H9 (cell line): ENCODE measurements at regions not wholly inside any gene's neighbourhood (a gene's known extent, or its start where the extent isn't known, plus 50 kb on each side); places are given as distances from the start of the nearest gene placed in this dataset.

Experiments
- DNase-seq: peaks from one replicate; pipeline ENCODE4 v3.0.0-alpha.2; 2017
- H2AFZ ChIP-seq: one replicate; pipeline ENCODE4 v1.6.1; 2013; ENCODE audit warnings: mild to moderate bottlenecking, low read length, control low read depth, moderate library complexity
- H2AK5ac ChIP-seq: 2 replicates; pipeline ENCODE4 v1.6.1; 2013; ENCODE audit warnings: low read length, control low read depth, mixed read lengths; ENCODE audit not compliant: insufficient read length
- H2BK120ac ChIP-seq: one replicate; pipeline ENCODE4 v1.6.1; 2013; ENCODE audit warnings: low read depth, mild to moderate bottlenecking, low read length, control low read depth, inconsistent platforms; ENCODE audit not compliant: poor library complexity, severe bottlenecking
- H2BK12ac ChIP-seq: 2 replicates; pipeline ENCODE4 v1.6.1; 2013; ENCODE audit warnings: low read length, control low read depth, mixed read lengths, low read depth; ENCODE audit not compliant: insufficient read length
- H2BK15ac ChIP-seq: 2 replicates; pipeline ENCODE4 v1.6.1; 2013; ENCODE audit warnings: low read depth, low read length, control low read depth
- H2BK20ac ChIP-seq: one replicate; pipeline ENCODE4 v1.6.1; 2013; ENCODE audit warnings: low read depth, mild to moderate bottlenecking, low read length, control low read depth, inconsistent platforms; ENCODE audit not compliant: poor library complexity, severe bottlenecking
- H2BK5ac ChIP-seq: 2 replicates; pipeline ENCODE4 v1.6.1; 2013; ENCODE audit warnings: low read length, control low read depth, mixed read lengths; ENCODE audit not compliant: insufficient read length
- H3K14ac ChIP-seq: 2 replicates; pipeline ENCODE4 v1.6.1; 2013; ENCODE audit warnings: low read length, control low read depth; ENCODE audit not compliant: insufficient read depth
- H3K18ac ChIP-seq: 2 replicates; pipeline ENCODE4 v1.6.1; 2013; ENCODE audit warnings: low read depth, mild to moderate bottlenecking, mixed read lengths, low read length, control low read depth; ENCODE audit not compliant: insufficient read length
- H3K23ac ChIP-seq: 2 replicates; pipeline ENCODE4 v1.6.1; 2013; ENCODE audit warnings: low read length, control low read depth, mixed read lengths, low read depth; ENCODE audit not compliant: insufficient read length
- H3K23me2 ChIP-seq: 2 replicates; pipeline ENCODE4 v1.6.1; 2013; ENCODE audit warnings: low read depth, mild to moderate bottlenecking, mixed read lengths, low read length, control low read depth; ENCODE audit not compliant: insufficient read length, poor library complexity, severe bottlenecking
- H3K27ac ChIP-seq: 2 replicates; pipeline ENCODE4 v1.5.1; 2013; ENCODE audit warnings: low read length, control low read depth, mixed read lengths, low read depth; ENCODE audit not compliant: insufficient read length
- H3K27me3 ChIP-seq: 2 replicates; pipeline ENCODE4 v1.6.1; 2013; ENCODE audit warnings: low read length, control low read depth, inconsistent platforms; ENCODE audit not compliant: insufficient read depth
- H3K4ac ChIP-seq: 2 replicates; pipeline ENCODE4 v1.6.1; 2013; ENCODE audit warnings: low read depth, mild to moderate bottlenecking, control low read depth, inconsistent platforms, low read length, moderate library complexity
- H3K4me1 ChIP-seq: 2 replicates; pipeline ENCODE4 v1.6.1; 2013; ENCODE audit warnings: low read length, control low read depth, inconsistent platforms; ENCODE audit not compliant: insufficient read depth
- H3K4me2 ChIP-seq: 2 replicates; pipeline ENCODE4 v1.6.1; 2013; ENCODE audit warnings: low read length, control low read depth, mixed read lengths; ENCODE audit not compliant: insufficient read length, insufficient read depth
- H3K56ac ChIP-seq: 2 replicates; pipeline ENCODE4 v1.6.1; 2013; ENCODE audit warnings: low read depth, mild to moderate bottlenecking, mixed read lengths, low read length, control low read depth; ENCODE audit not compliant: insufficient read length
- H3K79me1 ChIP-seq: 2 replicates; pipeline ENCODE4 v1.6.1; 2013; ENCODE audit warnings: low read depth, mild to moderate bottlenecking, moderate library complexity, low read length, control low read depth, inconsistent platforms; ENCODE audit not compliant: insufficient read depth, poor library complexity, severe bottlenecking
- H3K79me2 ChIP-seq: 2 replicates; pipeline ENCODE4 v1.6.1; 2013; ENCODE audit warnings: low read length, control low read depth, inconsistent platforms; ENCODE audit not compliant: insufficient read depth
- H3K9ac ChIP-seq: 2 replicates; pipeline ENCODE4 v1.6.1; 2013; ENCODE audit warnings: low read length, control low read depth, mixed read lengths; ENCODE audit not compliant: insufficient read length; ENCODE audit errors: extremely low read depth
- H3K9me3 ChIP-seq: one replicate; pipeline ENCODE4 v1.6.1; 2013; ENCODE audit warnings: low read depth, low read length, inconsistent platforms; ENCODE audit not compliant: control insufficient read depth
- H3T11ph ChIP-seq: one replicate; pipeline ENCODE4 v1.6.1; 2013; ENCODE audit warnings: mild to moderate bottlenecking, low read length, control low read depth, inconsistent platforms
- H4K20me1 ChIP-seq: one replicate; pipeline ENCODE4 v1.6.1; 2013; ENCODE audit not compliant: control insufficient read depth, insufficient read length, insufficient read depth
- H4K5ac ChIP-seq: 2 replicates; pipeline ENCODE4 v1.6.1; 2013; ENCODE audit warnings: low read depth, mild to moderate bottlenecking, mixed read lengths, low read length, control low read depth; ENCODE audit not compliant: insufficient read length
- H4K8ac ChIP-seq: replicated peaks from 2 replicates; pipeline ENCODE4 v1.6.1; 2013; ENCODE audit warnings: low read length, control low read depth, mixed read lengths, low read depth; ENCODE audit not compliant: insufficient read length
- H4K91ac ChIP-seq: 2 replicates; pipeline ENCODE4 v1.6.1; 2013; ENCODE audit warnings: low read depth, mild to moderate bottlenecking, moderate library complexity, mixed read lengths, low read length, control low read depth; ENCODE audit not compliant: insufficient read length
- H3K27ac Mint-ChIP-seq, 3 experiments: 2 replicates in 2 of 3; 3 replicates in 1 of 3; pipeline ENCODE4 v1.8.0; 2020 to 2021; ENCODE audit warnings: mixed read lengths in 3 of 3, mild to moderate bottlenecking in 1 of 3, moderate library complexity in 1 of 3
- H3K27me3 Mint-ChIP-seq: 2 replicates; pipeline ENCODE4 v1.8.0; 2021; ENCODE audit warnings: low read depth, mild to moderate bottlenecking, moderate library complexity, mixed read lengths
- H3K36me3 Mint-ChIP-seq, 3 experiments: 2 replicates in 2 of 3; 3 replicates in 1 of 3; pipeline ENCODE4 v1.8.0; 2020 to 2021; ENCODE audit warnings: low read depth in 3 of 3, mixed read lengths in 3 of 3; ENCODE audit not compliant: insufficient read depth in 1 of 3
- H3K4me1 Mint-ChIP-seq, 2 experiments: 2 replicates each; pipeline ENCODE4 v1.8.0; 2020; ENCODE audit warnings: mixed read lengths in 2 of 2
- H3K4me3 Mint-ChIP-seq, 2 experiments: 2 replicates in 1 of 2; 3 replicates in 1 of 2; pipeline ENCODE4 v1.8.0; 2020 to 2021; ENCODE audit warnings: mild to moderate bottlenecking in 2 of 2, mixed read lengths in 2 of 2, moderate library complexity in 1 of 2
- H3K9me3 Mint-ChIP-seq, 2 experiments: 2 replicates in 1 of 2; 3 replicates in 1 of 2; pipeline ENCODE4 v1.8.0; 2020; ENCODE audit warnings: mild to moderate bottlenecking in 2 of 2, mixed read lengths in 2 of 2, moderate library complexity in 1 of 2
- CTCF ChIP-seq: fragments of 200-600 bp; sonication (generic); conservative IDR thresholded peaks from 3 replicates; pipeline ENCODE4 v1.8.0; 2021; ENCODE audit warnings: antibody characterized with exemption, mild to moderate bottlenecking
- WGBS: extraction: QIAGEN DNeasy Blood & Tissue Kit; methylation state at CpG from one replicate; pipeline ENCODE4 v1.1.7; 2013; ENCODE audit warnings: missing lambda C conversion rate, low lambda C conversion rate, mixed read lengths; ENCODE audit not compliant: insufficient read length; ENCODE audit errors: extremely low coverage; 5-methylcytosine and 5-hydroxymethylcytosine counted together

DNA sequence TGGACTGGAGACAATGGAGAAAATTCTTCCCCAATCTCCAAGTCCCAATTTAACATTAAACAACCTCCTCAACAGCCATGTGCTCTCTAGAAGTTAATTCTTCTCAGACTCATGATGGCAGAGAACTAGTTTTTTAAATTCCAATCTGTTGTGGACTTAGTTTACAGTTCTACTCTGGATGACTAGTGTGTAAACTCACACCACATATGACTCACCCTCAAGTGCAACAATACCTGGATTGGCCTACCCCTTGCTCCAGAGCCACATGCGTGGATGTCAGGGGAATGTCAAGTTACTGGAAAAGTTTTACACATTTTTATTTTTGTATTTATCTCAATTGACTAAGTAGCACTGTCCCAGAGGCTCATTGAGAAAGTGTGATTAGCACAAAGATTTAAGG lies 136.0 kb upstream of the EFNA5 start:
- Histone ChIP-seq H3K23ac (no peak overlapping the region), H4K20me1 (no peaks in the 10 kb centered on the region), H2BK5ac (no peak overlapping the region), H2AK5ac (no peak overlapping the region), H2BK20ac (no peak overlapping the region), H3K9ac (no peak overlapping the region), H3T11ph (no peak overlapping the region), H4K5ac (no peak overlapping the region), H4K8ac (no peak overlapping the region), H2BK15ac (no peak overlapping the region), H3K27ac (no peak overlapping the region), H3K4me1 (peaks cover 34% of the 10 kb centered on the region), H3K4me2 (no peak overlapping the region), H3K23me2 (no peaks in the 10 kb centered on the region), H4K91ac (no peak overlapping the region), H3K4ac (no peak overlapping the region), H3K79me1 (no peaks in the 10 kb centered on the region), H3K18ac (no peak overlapping the region), H3K9me3 (no peaks in the 10 kb centered on the region), H3K14ac (no peak overlapping the region), H3K79me2 (no peaks in the 10 kb centered on the region), H2BK12ac (no peak overlapping the region), H2BK120ac (peak overlapping the region; percentile 56), H3K27me3 (no peaks in the 10 kb centered on the region), H2AFZ (no peak overlapping the region), H3K56ac (no peak overlapping the region)
- Mint-ChIP-seq H3K9me3 (no peaks in the 10 kb centered on the region; a peak in 1 of 5 replicates), H3K4me1 (peaks cover 25% of the 10 kb centered on the region in 2 experiments), H3K27me3 (no peaks in the 10 kb centered on the region; the same call in 1 of the 2 replicates), H3K27ac (no peak overlapping the region), H3K36me3 (no peaks in the 10 kb centered on the region; a peak in 1 of 7 replicates), H3K4me3 (no peak overlapping the region)
- no peak for TF ChIP-seq CTCF
- DNase-seq = no peak
- WGBS = no CpG with 5 or more reads among the region's 1 CpG
